GM23338 (cell line): ENCODE measurements at regions not wholly inside any gene's neighbourhood (a gene's known extent, or its start where the extent isn't known, plus 50 kb on each side); places are given as distances from the start of the nearest gene placed in this dataset.

Experiments
- ATAC-seq: fragments of 200-7000 bp; cut with Tn5 transposase; 3 replicates; pipeline ENCODE4 v1.9.1; 2020
- DNase-seq: peaks from one replicate; pipeline ENCODE4 v3.0.0-alpha.2; 2015; ENCODE audit warnings: low spot score
- H2AFZ ChIP-seq: fragments of 200-600 bp; sonication (generic); 2 replicates; pipeline ENCODE4 v1.8.0; 2016; ENCODE audit warnings: antibody characterized with exemption, mild to moderate bottlenecking, moderate library complexity
- H3F3A ChIP-seq: fragments of 200-600 bp; sonication (generic); replicated peaks from 2 replicates; pipeline ENCODE4 v1.8.0; 2017; ENCODE audit warnings: antibody characterized with exemption, mixed run types, low read depth
- H3K27ac ChIP-seq: fragments of 200-600 bp; sonication (generic); 2 replicates; pipeline ENCODE4 v1.6.1; 2016; ENCODE audit warnings: low read depth
- H3K27me3 ChIP-seq: fragments of 200-600 bp; sonication (generic); 2 replicates; pipeline ENCODE4 v1.8.0; 2016; ENCODE audit warnings: mild to moderate bottlenecking, mixed run types, moderate library complexity; ENCODE audit not compliant: insufficient read depth
- H3K36me3 ChIP-seq: fragments of 200-600 bp; sonication (generic); 2 replicates; pipeline ENCODE4 v1.8.0; 2016; ENCODE audit warnings: mild to moderate bottlenecking; ENCODE audit not compliant: insufficient read depth
- H3K4me1 ChIP-seq: fragments of 200-600 bp; sonication (generic); 2 replicates; pipeline ENCODE4 v1.8.0; 2016; ENCODE audit warnings: mild to moderate bottlenecking, moderate library complexity; ENCODE audit not compliant: insufficient read depth
- H3K4me2 ChIP-seq: fragments of 200-600 bp; sonication (generic); 2 replicates; pipeline ENCODE4 v1.7.1; 2017; ENCODE audit warnings: mixed run types
- H3K4me3 ChIP-seq: fragments of 200-600 bp; sonication (generic); 2 replicates; pipeline ENCODE4 v1.6.1; 2016; ENCODE audit warnings: mixed run types
- H3K79me2 ChIP-seq: fragments of 200-600 bp; sonication (generic); replicated peaks from 2 replicates; pipeline ENCODE4 v1.8.0; 2017; ENCODE audit warnings: mild to moderate bottlenecking; ENCODE audit not compliant: insufficient read depth
- H3K9me2 ChIP-seq: fragments of 200-600 bp; sonication (generic); 2 replicates; pipeline ENCODE4 v1.8.0; 2017; ENCODE audit not compliant: insufficient read depth
- H4K20me1 ChIP-seq: fragments of 200-600 bp; sonication (generic); replicated peaks from 2 replicates; pipeline ENCODE4 v1.8.0; 2017; ENCODE audit warnings: mild to moderate bottlenecking; ENCODE audit not compliant: insufficient read depth
- H3K27ac Mint-ChIP-seq: 2 replicates; pipeline ENCODE4 v1.8.0; 2020; ENCODE audit warnings: inconsistent platforms, mild to moderate bottlenecking, moderate library complexity, mixed read lengths
- H3K27me3 Mint-ChIP-seq: 3 replicates; pipeline ENCODE4 v1.8.0; 2022; ENCODE audit warnings: low read depth, mild to moderate bottlenecking, moderate library complexity, mixed read lengths, inconsistent platforms; ENCODE audit not compliant: insufficient read depth, poor library complexity
- H3K36me3 Mint-ChIP-seq: 3 replicates; pipeline ENCODE4 v1.8.0; 2021; ENCODE audit warnings: low read depth, mild to moderate bottlenecking, inconsistent platforms, moderate library complexity, mixed read lengths
- H3K4me1 Mint-ChIP-seq: 3 replicates; pipeline ENCODE4 v1.8.0; 2020; ENCODE audit warnings: mild to moderate bottlenecking, inconsistent platforms, mixed read lengths
- H3K4me3 Mint-ChIP-seq: 3 replicates; pipeline ENCODE4 v1.8.0; 2021; ENCODE audit warnings: moderate library complexity, mild to moderate bottlenecking, inconsistent platforms, mixed read lengths
- H3K9me3 Mint-ChIP-seq: 3 replicates; pipeline ENCODE4 v1.8.0; 2020; ENCODE audit warnings: moderate library complexity, mild to moderate bottlenecking, inconsistent platforms, mixed read lengths
- CTCF ChIP-seq, 2 experiments: fragments of 200-600 bp in 1 of 2; sonication (generic) in 1 of 2; conservative IDR thresholded peaks; 2 replicates each; pipeline versions ENCODE4 v1.5.1 to v1.6.1; 2016 to 2017; ENCODE audit warnings: antibody characterized with exemption in 2 of 2, low read depth in 2 of 2, mild to moderate bottlenecking in 2 of 2, moderate library complexity in 1 of 2
- ETS1 ChIP-seq: IDR thresholded peaks from 2 replicates; pipeline ENCODE4 v1.6.1; 2016; ENCODE audit warnings: antibody characterized with exemption
- EZH2 ChIP-seq: fragments of 200-600 bp; sonication (generic); IDR thresholded peaks from one replicate; pipeline ENCODE4 v1.8.0; 2017; ENCODE audit warnings: antibody characterized with exemption, mild to moderate bottlenecking, low read depth; ENCODE audit not compliant: unreplicated experiment
- JUNB ChIP-seq: IDR thresholded peaks from one replicate; pipeline ENCODE4 v1.6.1; 2016; ENCODE audit warnings: antibody characterized with exemption; ENCODE audit not compliant: unreplicated experiment
- NANOG ChIP-seq: IDR thresholded peaks from 2 replicates; pipeline ENCODE4 v1.6.1; 2016; ENCODE audit warnings: antibody characterized with exemption, borderline replicate concordance
- POLR2AphosphoS5 ChIP-seq: IDR thresholded peaks from 2 replicates; pipeline ENCODE4 v1.6.1; 2016; ENCODE audit warnings: antibody characterized with exemption, low read depth
- REST ChIP-seq: IDR thresholded peaks from one replicate; pipeline ENCODE4 v1.6.1; 2018; ENCODE audit warnings: antibody characterized with exemption; ENCODE audit not compliant: unreplicated experiment
- STAT1 ChIP-seq: IDR thresholded peaks from one replicate; pipeline ENCODE4 v1.6.1; 2016; ENCODE audit warnings: antibody characterized with exemption; ENCODE audit not compliant: unreplicated experiment
- ZNF331 ChIP-seq: fragments of 250-450 bp; sonication (Bioruptor Pico); IDR thresholded peaks from 2 replicates; pipeline ENCODE4 v1.5.0; 2020; ENCODE audit warnings: low read depth, mild to moderate bottlenecking, moderate library complexity

- ATAC-seq = no peak
- no peaks in the 10 kb centered on the region for H3K79me2 ChIP-seq
- Mint-ChIP-seq H3K4me1 (peaks cover 37% of the 10 kb centered on the region), H3K4me3 (no peak overlapping the region), H3K9me3 (no peaks in the 10 kb centered on the region), H3K27me3 (no peaks in the 10 kb centered on the region), H3K36me3 (no peaks in the 10 kb centered on the region), H3K27ac (no peak overlapping the region)
- H3K27ac ChIP-seq = no peak overlapping the region
- no peaks in the 10 kb centered on the region for H3F3A ChIP-seq
- H4K20me1 ChIP-seq = no peaks in the 10 kb centered on the region
- no peak overlapping the region for H3K4me3 ChIP-seq
- H3K9me2 ChIP-seq = peaks cover 9% of the 10 kb centered on the region; the same call in 1 of the 2 replicates
- no peak overlapping the region for H3K4me2 ChIP-seq
- peak overlapping the region; percentile 56; the same call in 1 of the 2 replicates for H2AFZ ChIP-seq
- no peaks in the 10 kb centered on the region for H3K36me3 ChIP-seq
- TF ChIP-seq JUNB (no peak), NANOG (no peak), REST (no peak), POLR2AphosphoS5 (no peak)
- no peaks in the 10 kb centered on the region for H3K27me3 ChIP-seq
- no peak for DNase-seq
- H3K4me1 ChIP-seq = peaks cover 30% of the 10 kb centered on the region
Observed at GRCh38 chr6:139546106-139546472, 171.6 kb upstream of the CITED2 start.

GRCh38 chr6:139545206-139546105 lies 171.0 kb upstream of the CITED2 start:
- no peak overlapping the region for H3K27ac ChIP-seq
- Mint-ChIP-seq H3K27me3 (no peaks in the 10 kb centered on the region), H3K4me1 (peaks cover 43% of the 10 kb centered on the region), H3K9me3 (no peaks in the 10 kb centered on the region), H3K4me3 (no peak overlapping the region), H3K27ac (no peak overlapping the region), H3K36me3 (no peaks in the 10 kb centered on the region)
- peaks cover 9% of the 10 kb centered on the region; the same call in 1 of the 2 replicates for H3K9me2 ChIP-seq
- H4K20me1 ChIP-seq = no peaks in the 10 kb centered on the region
- no peaks in the 10 kb centered on the region for H3K27me3 ChIP-seq
- no peaks in the 10 kb centered on the region for H3F3A ChIP-seq
- DNase-seq (no peak), ATAC-seq (no peak)
- H3K4me3 ChIP-seq = no peak overlapping the region
- no peaks in the 10 kb centered on the region for H3K79me2 ChIP-seq
- 0 out of 2 replicates have a peak overlapping the region, but pooled peaks have one; percentile 28 for H2AFZ ChIP-seq
- peaks cover 36% of the 10 kb centered on the region for H3K4me1 ChIP-seq
- H3K4me2 ChIP-seq = no peak overlapping the region
- H3K36me3 ChIP-seq = no peaks in the 10 kb centered on the region
- TF ChIP-seq CTCF (conservative IDR thresholded peaks at IDR 0.05; ENCODE audit: low read depth in 2 of 2) (no peak), EZH2 (no peak), ZNF331 (CRISPR knock-in tag) (no peak), ETS1 (no peak), JUNB (no peak), POLR2AphosphoS5 (no peak), STAT1 (no peak)
